CD4-positive, alpha-beta T cell treated with Interleukin-17A for 4 hours (primary cell): ENCODE measurements at regions not wholly inside any gene's neighbourhood (a gene's known extent, or its start where the extent isn't known, plus 50 kb on each side); places are given as distances from the start of the nearest gene placed in this dataset.

Experiments
- DNase-seq: peaks from one replicate; pipeline ENCODE4 v3.0.0-alpha.2; 2020; ENCODE audit warnings: mixed read lengths

- DNase-seq, result no peak
Measured at GRCh38 chr5:88613051-88613450, 269.9 kb downstream of the MEF2C start.

GRCh38 chr5:88610586-88610985 is 272.4 kb downstream of the MEF2C start:
- DNase-seq, result no peak

- DNase-seq, result no peak
Measured at GRCh38 chr5:88607492-88607891, 275.5 kb downstream of the MEF2C start.

- DNase-seq, result no peak
Measured at GRCh38 chr5:88606626-88607025, 276.4 kb downstream of the MEF2C start.

GRCh38 chr5:88606173-88606572 is 276.8 kb downstream of the MEF2C start:
- DNase-seq, result no peak

- peak; percentile 4 for DNase-seq
Measured at GRCh38 chr5:88602584-88602983, 280.4 kb downstream of the MEF2C start.

- no peak for DNase-seq
Measured at GRCh38 chr5:88594441-88594840, 288.5 kb downstream of the MEF2C start.

GRCh38 chr5:88588609-88589008 is 294.4 kb downstream of the MEF2C start:
- no peak for DNase-seq

GRCh38 chr5:88583471-88583870 is 299.5 kb downstream of the MEF2C start:
- no peak for DNase-seq

- DNase-seq, result no peak
Measured at GRCh38 chr5:88558366-88558765, 289.7 kb upstream of the TMEM161B start.

- DNase-seq, result no peak
Measured at GRCh38 chr5:88557881-88558280, 289.2 kb upstream of the TMEM161B start.

GRCh38 chr5:88557131-88557530 is 288.5 kb upstream of the TMEM161B start:
- DNase-seq, result no peak

- no peak for DNase-seq
Measured at GRCh38 chr5:88556406-88556805, 287.8 kb upstream of the TMEM161B start.

- no peak for DNase-seq
Measured at GRCh38 chr5:88555674-88556073, 287.0 kb upstream of the TMEM161B start.

- no peak for DNase-seq
Measured at GRCh38 chr5:88553986-88554385, 285.3 kb upstream of the TMEM161B start.

GRCh38 chr5:88553136-88553875 is 284.7 kb upstream of the TMEM161B start:
- no peak for DNase-seq

GRCh38 chr5:88552426-88552825 is 283.8 kb upstream of the TMEM161B start:
- DNase-seq, result no peak

- DNase-seq, result no peak
Measured at GRCh38 chr5:88551724-88552345, 283.2 kb upstream of the TMEM161B start.

GRCh38 chr5:88550736-88551135 is 282.1 kb upstream of the TMEM161B start:
- DNase-seq, result no peak

GRCh38 chr5:88548136-88548805 is 279.6 kb upstream of the TMEM161B start:
- DNase-seq, result no peak

GRCh38 chr5:88545338-88545737 is 276.7 kb upstream of the TMEM161B start:
- no peak for DNase-seq

- DNase-seq, result no peak
Measured at GRCh38 chr5:88544671-88545070, 276.0 kb upstream of the TMEM161B start.

- DNase-seq, result no peak
Measured at GRCh38 chr5:88544136-88544645, 275.5 kb upstream of the TMEM161B start.

- no peak for DNase-seq
Measured at GRCh38 chr5:88542786-88543185, 274.1 kb upstream of the TMEM161B start.
